Activated CD4-positive, CD25-positive, alpha-beta regulatory T cell (primary cell): ENCODE measurements at regions not wholly inside any gene's neighbourhood (a gene's known extent, or its start where the extent isn't known, plus 50 kb on each side); places are given as distances from the start of the nearest gene placed in this dataset.
"Not testable (repeated sequence)": the region's sequence is repeated elsewhere in the genome, so short reads cannot be mapped to it uniquely, and the experiment has no call there.

Experiments
- DNase-seq, 4 experiments: peaks; one replicate each; lab custom pipeline; 2025; lab: John Stamatoyannopoulos, UW

- no peak for DNase-seq
Observed at GRCh38 chr12:75760573-75761294, 249.3 kb upstream of the KRR1 start.

GRCh38 chr12:75759842-75760572 is 248.6 kb upstream of the KRR1 start:
- DNase-seq: no peak

DNA sequence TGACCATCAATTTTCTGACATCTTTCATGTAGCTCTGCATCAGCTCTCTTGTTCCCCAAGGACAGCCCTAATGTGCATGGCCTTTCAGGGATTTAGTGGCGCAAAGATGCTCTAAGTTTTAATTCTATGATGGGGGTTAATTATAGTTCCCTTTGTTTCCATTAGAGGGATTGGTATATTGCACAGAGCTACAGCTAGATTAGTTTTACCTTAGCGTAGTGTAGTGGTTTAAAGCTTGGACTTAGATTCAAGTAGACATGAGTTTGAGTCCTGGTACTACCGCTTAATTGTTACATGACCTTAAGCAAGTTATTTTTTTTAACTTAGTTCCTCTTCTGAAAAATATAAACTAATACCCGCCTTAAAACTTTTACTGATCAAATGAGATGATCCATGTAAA is 247.8 kb upstream of the KRR1 start:
- DNase-seq: no peak

DNA sequence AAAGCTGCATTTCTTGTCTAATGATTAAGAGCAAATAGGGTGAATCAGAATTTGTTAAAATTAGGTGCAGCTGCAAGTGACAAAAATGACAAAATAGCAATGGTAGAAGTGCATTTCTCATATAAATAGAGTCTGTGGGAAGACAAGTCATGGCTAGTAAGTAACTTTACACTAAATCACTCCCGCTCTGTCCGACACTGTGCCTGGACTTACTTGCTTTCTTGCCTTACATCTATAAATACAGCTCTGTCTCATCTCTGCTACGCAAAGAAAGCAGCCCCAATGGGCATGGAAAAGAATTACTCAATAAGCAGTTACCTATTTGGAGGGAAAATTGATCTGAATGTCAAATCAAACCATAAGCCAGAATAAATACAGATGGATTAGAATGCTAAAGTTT is 245.4 kb upstream of the KRR1 start:
- DNase-seq: no peak

GRCh38 chr12:75756111-75756510 is 244.7 kb upstream of the KRR1 start:
- DNase-seq: no peak

- no peak for DNase-seq
Observed at GRCh38 chr12:75754698-75755097, 243.3 kb upstream of the KRR1 start.

DNA sequence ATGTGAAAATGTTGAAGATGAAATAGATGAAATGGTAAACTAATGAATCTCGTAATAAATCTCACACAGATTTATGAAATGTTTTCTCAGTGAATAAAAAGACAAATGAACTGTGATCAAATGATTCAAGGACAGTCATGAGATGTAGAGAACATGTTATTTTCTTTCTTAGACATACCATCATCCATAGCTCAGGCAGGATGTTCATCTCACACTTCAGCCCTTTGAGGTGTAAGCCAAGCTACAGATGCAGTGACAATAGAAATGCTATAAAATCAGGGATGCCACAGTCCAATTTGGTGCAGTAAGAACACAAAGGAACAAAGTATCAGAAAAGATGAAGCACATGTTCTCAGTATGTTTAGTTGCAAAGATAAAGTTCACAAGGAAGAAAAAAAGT is 242.7 kb upstream of the KRR1 start:
- DNase-seq: no peak

DNA sequence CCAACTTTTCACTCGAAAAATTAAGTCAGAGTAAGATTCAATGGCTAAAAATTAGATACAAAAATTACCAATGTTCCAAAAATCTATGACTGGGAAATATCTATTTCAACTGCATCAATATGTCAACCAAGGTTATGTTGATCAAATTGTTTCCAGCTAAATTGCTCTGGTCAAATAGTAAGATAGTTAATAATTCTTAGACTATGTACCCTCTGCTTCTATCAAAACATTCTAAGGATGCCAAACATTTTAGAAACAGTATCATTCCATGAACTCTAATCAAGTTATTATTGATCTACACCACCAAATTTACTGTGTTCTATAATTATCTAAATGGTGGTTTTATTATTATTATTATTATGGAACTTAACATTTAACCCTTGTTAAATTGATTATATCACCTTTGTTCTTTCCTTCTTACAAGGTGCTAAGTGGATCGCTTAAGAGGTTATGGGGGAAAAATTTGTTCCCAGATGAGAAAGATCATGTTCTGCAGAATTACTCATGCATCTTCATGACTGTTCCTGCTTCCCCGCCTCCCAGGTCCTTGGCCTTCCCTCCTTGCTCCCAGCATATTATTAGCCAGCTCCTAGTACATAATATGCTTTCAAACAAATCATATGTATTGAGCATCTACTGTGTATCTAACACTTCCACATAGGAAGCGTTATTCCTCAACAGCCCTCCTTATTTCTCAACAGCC is 240.5 kb upstream of the KRR1 start:
- DNase-seq: no peak

DNA sequence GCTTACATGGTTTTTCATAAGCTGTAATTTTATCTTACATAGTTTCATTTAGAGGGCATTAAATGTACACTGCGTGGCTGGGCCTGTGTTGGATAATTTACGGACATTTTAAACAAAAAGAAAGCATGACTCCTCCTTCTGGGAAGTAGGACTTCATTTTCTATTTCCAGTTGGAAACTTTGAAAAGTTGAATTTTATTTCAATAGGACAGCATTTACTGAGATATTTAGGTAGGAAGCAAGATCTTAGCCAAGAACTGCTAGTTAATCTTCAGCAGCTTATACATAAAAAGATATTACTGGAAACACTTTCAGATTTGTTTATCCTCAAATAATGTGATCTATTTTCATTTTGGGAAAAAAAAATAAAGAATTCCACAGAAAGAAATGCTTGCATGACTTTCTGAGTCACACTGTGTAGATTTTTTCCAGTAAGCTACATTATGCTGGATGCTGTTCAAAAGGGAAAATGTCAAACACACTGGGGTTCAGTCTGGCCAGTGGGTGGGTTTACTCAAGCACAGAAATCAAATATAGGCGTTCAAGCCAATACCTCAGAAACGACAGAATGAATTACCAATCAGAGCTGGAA is 239.4 kb upstream of the KRR1 start:
- no peak for DNase-seq

- not testable (repeated sequence) for DNase-seq
Observed at GRCh38 chr12:75748990-75749389, 237.6 kb upstream of the KRR1 start.

DNA sequence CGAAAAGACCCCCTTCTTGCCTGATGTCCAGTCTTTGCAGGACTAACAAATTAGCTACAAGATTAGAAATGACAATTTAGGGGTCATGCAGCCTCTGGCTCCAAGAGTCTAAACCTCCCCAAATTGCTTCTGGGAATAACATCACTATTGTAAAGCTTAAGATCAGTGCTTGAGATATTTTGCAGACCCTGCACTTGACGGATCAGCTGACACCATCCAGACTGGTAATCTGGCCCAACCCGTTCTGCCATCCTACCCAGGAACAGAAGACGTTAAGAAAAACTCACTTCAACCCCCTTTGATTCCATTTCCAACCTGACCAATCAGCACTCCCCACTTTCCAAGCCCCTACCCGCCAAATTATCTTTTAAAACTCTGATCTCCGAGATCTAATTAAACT is 236.7 kb upstream of the KRR1 start:
- DNase-seq: no peak

- DNase-seq: no peak
Observed at GRCh38 chr12:75747572-75748021, 236.2 kb upstream of the KRR1 start.

DNA sequence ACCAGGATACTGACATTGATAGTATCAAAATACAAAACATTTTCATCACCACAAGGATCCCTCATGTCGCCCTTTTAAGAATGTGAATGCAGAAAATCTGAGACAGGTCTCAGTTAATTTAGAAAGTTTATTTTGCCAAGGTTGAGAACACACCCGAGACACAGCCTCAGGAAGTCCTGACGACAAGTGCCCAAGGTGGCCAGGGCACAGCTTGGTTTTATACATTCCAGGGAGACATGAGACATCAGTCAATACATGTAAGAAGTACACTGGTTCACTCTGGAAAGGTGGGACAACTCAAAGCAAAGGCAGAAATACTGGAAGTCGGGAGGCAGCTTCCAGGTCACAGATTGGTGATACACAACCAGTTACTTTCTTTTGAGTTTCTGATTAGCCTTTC is 235.2 kb upstream of the KRR1 start:
- DNase-seq: no peak

DNA sequence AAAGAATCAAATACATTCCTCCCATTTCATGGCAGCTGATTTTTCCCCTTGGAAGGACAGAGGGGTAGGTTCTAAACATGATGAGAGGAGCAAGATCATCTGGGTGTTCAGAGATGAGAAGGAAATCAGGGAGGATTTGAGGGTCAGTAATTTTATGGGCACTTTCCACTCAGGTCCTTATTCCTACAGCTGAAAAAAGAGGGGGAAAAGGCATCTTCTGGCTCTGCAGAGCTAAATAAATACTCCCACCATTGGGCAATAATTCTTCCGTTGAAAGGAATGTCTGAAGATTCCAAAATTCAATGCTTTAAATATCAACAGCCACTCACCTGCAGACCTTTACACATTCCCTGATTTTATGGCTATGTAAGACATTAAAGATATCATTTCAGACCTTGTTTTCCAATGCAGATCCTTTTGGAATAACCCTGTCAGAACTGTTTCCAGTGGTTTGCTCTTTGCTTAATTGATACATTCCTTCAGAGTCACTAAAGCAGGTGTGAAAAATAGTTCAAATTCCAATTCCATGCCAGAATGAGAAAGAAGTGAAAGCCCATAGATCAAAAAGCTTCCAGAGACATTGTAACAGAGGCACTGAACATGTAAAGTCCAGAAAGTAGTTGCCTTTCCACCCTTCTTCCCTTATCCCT is 233.3 kb upstream of the KRR1 start:
- DNase-seq: no peak

DNA sequence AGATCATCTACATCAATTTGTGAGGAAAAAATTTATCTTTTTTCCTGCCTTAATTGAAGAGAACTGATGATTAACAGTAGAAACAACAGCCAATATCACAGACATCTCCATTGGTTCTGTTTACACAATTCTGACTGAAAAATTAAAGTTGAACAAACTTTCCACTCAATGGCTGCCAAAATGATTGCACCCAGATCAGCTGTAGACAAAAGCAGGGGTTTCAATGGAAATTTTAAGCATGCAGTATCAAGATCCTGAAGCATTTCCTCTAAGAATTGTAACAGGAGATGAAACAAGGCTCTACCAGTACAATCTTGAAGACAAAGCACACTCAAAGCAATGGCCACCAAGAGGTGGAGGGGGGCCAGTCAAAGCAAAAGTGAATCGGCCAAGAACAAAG is 231.6 kb upstream of the KRR1 start:
- no peak for DNase-seq

DNA sequence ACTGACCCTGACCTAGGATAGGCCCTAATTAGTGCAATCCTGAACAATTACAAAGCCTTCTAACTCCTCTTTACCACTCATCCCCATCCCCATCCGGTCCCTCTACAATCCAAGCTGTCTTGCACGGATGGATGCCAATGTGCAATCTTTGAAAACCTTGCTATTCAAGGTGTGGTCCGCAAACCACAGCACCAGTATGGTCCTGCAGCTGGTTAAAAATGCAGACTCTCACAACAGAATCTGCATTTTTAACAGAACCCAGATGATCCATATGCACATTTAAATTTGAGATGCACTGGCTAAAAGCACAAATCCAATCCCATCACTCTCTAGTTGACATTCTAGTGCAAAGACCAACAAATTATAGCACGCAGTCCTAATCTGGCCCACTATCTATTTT is 230.6 kb upstream of the KRR1 start:
- no peak for DNase-seq

- no peak for DNase-seq
Observed at GRCh38 chr12:75739912-75740311, 228.5 kb upstream of the KRR1 start.

DNA sequence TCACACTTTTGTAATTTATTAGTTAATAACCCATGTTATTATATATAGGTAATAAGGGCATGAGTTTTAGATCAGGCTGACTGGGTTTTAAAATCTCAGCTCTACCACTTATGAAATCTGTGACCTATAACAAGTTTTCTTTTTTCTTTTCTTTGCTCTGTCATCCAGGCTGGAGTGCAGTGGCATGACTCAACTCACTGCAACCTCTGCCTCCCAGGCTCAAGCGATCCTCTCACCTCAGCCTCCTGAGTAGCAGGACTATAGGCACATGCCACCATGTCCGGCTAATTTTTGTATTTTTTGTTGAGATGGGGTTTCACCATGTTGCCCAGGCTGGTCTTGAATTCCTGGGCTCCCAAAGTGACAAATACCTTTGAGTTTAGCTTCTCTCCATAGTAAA is 227.7 kb upstream of the KRR1 start:
- not testable (repeated sequence) for DNase-seq

DNA sequence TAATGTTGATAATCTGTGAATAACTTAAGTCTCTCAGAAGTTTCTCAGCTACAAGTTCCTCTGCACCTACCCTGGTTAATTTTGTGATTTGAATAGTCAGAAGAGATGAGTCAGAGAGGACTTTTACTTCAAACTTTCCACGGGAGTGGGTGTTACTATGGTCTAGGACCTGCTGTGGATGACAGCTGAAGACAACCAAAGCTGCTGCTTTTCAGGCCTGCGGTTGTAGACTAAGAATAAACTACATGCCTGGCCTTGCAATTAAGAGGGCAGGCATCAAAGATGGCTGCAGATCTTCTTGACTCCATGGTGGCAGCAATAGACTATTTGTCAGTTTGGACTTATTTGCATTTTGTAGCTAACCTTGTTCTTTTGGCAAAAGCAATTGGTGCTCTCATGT is 227.1 kb upstream of the KRR1 start:
- DNase-seq: no peak

- DNase-seq: no peak
Observed at GRCh38 chr12:75735853-75736252, 224.4 kb upstream of the KRR1 start.

DNA sequence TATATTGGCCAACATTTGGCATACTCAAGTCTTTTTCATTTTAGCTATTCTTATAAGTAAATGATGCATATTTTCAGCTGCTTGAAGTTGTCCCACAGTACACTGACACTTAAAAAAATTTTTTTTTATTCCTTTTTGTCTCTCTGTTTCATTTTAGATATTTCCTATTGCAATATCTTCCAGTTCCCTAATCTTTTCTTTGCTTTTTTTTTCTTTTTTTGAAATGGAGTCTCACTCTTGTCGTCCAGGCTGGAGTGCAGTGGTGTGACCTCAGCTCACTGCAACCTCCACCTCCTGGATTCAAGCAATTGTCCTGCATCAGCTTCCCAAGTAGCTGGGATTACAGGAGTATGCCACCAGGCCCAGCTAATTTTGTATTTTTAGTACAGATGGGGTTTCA is 217.4 kb upstream of the KRR1 start:
- DNase-seq: no peak

DNA sequence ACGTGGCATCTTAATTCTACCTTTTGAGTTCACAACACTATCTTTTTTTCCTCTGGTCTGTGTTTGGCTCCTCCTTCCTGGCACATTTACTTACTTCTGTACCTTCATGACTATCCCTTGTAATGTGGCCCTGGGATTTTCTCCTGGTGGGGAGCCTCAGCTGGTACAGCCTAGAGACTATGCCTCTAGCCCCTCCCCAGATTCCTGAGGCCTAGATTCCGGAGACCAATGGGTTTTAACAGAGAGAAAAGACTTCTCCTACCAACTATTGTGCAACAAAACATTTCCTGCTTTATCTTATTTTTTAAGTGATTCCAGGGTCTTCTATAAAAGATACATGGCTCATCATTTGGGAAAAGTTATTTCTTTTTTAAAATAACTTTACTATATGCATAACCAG is 216.2 kb upstream of the KRR1 start:
- DNase-seq: no peak
